ENCODE measurements at regions not wholly inside any gene's neighbourhood (a gene's known extent, or its start where the extent isn't known, plus 50 kb on each side); places are given as distances from the start of the nearest gene placed in this dataset.
"Not testable (repeated sequence)": the region's sequence is repeated elsewhere in the genome, so short reads cannot be mapped to it uniquely, and the experiment has no call there.

- no peak overlapping the region for H3K4me3 ChIP-seq (ENCODE audit: low read length)
- TF ChIP-seq ZNF274 (IDR thresholded peaks at IDR 0.05; ENCODE audit: low read depth, low read length): no peak
Observed at GRCh38 chr4:123600987-123601904, 204.7 kb downstream of the SPRY1 start.

- no peak overlapping the region for H3K4me3 ChIP-seq (ENCODE audit: low read length)
- no peak for TF ChIP-seq ZNF274 (IDR thresholded peaks at IDR 0.05; ENCODE audit: low read depth, low read length)
Observed at GRCh38 chr4:123602007-123602406, 205.4 kb downstream of the SPRY1 start.

- TF ChIP-seq ZNF274 (IDR thresholded peaks at IDR 0.05; ENCODE audit: low read depth, low read length): no peak
- H3K4me3 ChIP-seq (ENCODE audit: low read length): no peak overlapping the region
Observed at GRCh38 chr4:123603165-123603564, 206.6 kb downstream of the SPRY1 start.

GRCh38 chr4:123605797-123606196, 209.2 kb downstream of the SPRY1 start:
- H3K4me3 ChIP-seq (ENCODE audit: low read length): not testable (repeated sequence)

- no peak overlapping the region for H3K4me3 ChIP-seq (ENCODE audit: low read length)
- TF ChIP-seq ZNF274 (IDR thresholded peaks at IDR 0.05; ENCODE audit: low read depth, low read length): no peak
Observed at GRCh38 chr4:123606336-123606735, 209.7 kb downstream of the SPRY1 start.

GRCh38 chr4:123606946-123607542, 210.4 kb downstream of the SPRY1 start:
- no peak for TF ChIP-seq ZNF274 (IDR thresholded peaks at IDR 0.05; ENCODE audit: low read depth, low read length)
- H3K4me3 ChIP-seq (ENCODE audit: low read length): no peak overlapping the region

- no peak overlapping the region for H3K4me3 ChIP-seq (ENCODE audit: low read length)
- no peak for TF ChIP-seq ZNF274 (IDR thresholded peaks at IDR 0.05; ENCODE audit: low read depth, low read length)
Observed at GRCh38 chr4:123609829-123610228, 213.2 kb downstream of the SPRY1 start.

GRCh38 chr4:123613586-123614344, 217.2 kb downstream of the SPRY1 start:
- TF ChIP-seq ZNF274 (IDR thresholded peaks at IDR 0.05; ENCODE audit: low read depth, low read length): no peak
- H3K4me3 ChIP-seq (ENCODE audit: low read length): no peak overlapping the region

GRCh38 chr4:123615901-123616300, 219.3 kb downstream of the SPRY1 start:
- no peak overlapping the region for H3K4me3 ChIP-seq (ENCODE audit: low read length)
- TF ChIP-seq ZNF274 (IDR thresholded peaks at IDR 0.05; ENCODE audit: low read depth, low read length): no peak

- no peak overlapping the region for H3K4me3 ChIP-seq (ENCODE audit: low read length)
- TF ChIP-seq ZNF274 (IDR thresholded peaks at IDR 0.05; ENCODE audit: low read depth, low read length): no peak
Observed at GRCh38 chr4:123616951-123617461, 220.4 kb downstream of the SPRY1 start.

GRCh38 chr4:123617791-123618190, 221.2 kb downstream of the SPRY1 start:
- no peak overlapping the region for H3K4me3 ChIP-seq (ENCODE audit: low read length)

GRCh38 chr4:123618606-123619005, 222.0 kb downstream of the SPRY1 start:
- no peak for TF ChIP-seq ZNF274 (IDR thresholded peaks at IDR 0.05; ENCODE audit: low read depth, low read length)

More at GRCh38 chr4:123617791-123618190, 221.2 kb downstream of the SPRY1 start:
- no peak for TF ChIP-seq ZNF274 (IDR thresholded peaks at IDR 0.05; ENCODE audit: low read depth, low read length)

GRCh38 chr4:123619326-123619725, 222.7 kb downstream of the SPRY1 start:
- TF ChIP-seq ZNF274 (IDR thresholded peaks at IDR 0.05; ENCODE audit: low read depth, low read length): no peak

More at GRCh38 chr4:123618606-123619005, 222.0 kb downstream of the SPRY1 start:
- H3K4me3 ChIP-seq (ENCODE audit: low read length): no peak overlapping the region

GRCh38 chr4:123619895-123620294, 223.3 kb downstream of the SPRY1 start:
- no peak overlapping the region for H3K4me3 ChIP-seq (ENCODE audit: low read length)
- no peak for TF ChIP-seq ZNF274 (IDR thresholded peaks at IDR 0.05; ENCODE audit: low read depth, low read length)

More at GRCh38 chr4:123619326-123619725, 222.7 kb downstream of the SPRY1 start:
- H3K4me3 ChIP-seq (ENCODE audit: low read length): no peak overlapping the region

Measured in GM08714 (cell line).